ENCODE measurements at regions not wholly inside any gene's neighbourhood (a gene's known extent, or its start where the extent isn't known, plus 50 kb on each side); places are given as distances from the start of the nearest gene placed in this dataset.

- TF ChIP-seq CTCF (IDR thresholded peaks at IDR 0.05) (no peak), YY1 (IDR thresholded peaks at IDR 0.05; ENCODE audit: low read depth) (no peak), EP300 (IDR thresholded peaks at IDR 0.05; ENCODE audit: borderline replicate concordance in 1 of 2, low read depth in 1 of 2, low read length in 1 of 2) (no peak), EZH2phosphoT487 (IDR thresholded peaks at IDR 0.05; ENCODE audit: borderline replicate concordance, low read depth) (no peak), GABPA (IDR thresholded peaks at IDR 0.05; ENCODE audit: low read depth) (no peak), CHD2 (IDR thresholded peaks at IDR 0.05; ENCODE audit: low read length, partially characterized antibody) (no peak), TAF1 (IDR thresholded peaks at IDR 0.05; ENCODE audit: borderline replicate concordance, low read depth, low read length) (no peak), RFX5 (IDR thresholded peaks at IDR 0.05; ENCODE audit: low read length) (no peak), TEAD4 (IDR thresholded peaks at IDR 0.05; ENCODE audit: borderline replicate concordance, insufficient read depth) (no peak), RAD21 (IDR thresholded peaks at IDR 0.05; ENCODE audit: low read length) (no peak), MAX (IDR thresholded peaks at IDR 0.05; ENCODE audit: low read depth) (no peak), NRF1 (IDR thresholded peaks at IDR 0.05; ENCODE audit: low read depth, low read length) (no peak), SMC3 (IDR thresholded peaks at IDR 0.05; ENCODE audit: low read depth, low read length) (no peak), RXRA (IDR thresholded peaks at IDR 0.05; ENCODE audit: borderline replicate concordance, low read depth) (no peak)
Measured at GRCh38 chr13:68066879-68067513, 836.9 kb upstream of the PCDH9 start.

Measured in SK-N-SH (cell line).